DOHH2 (cell line): ENCODE measurements at regions not wholly inside any gene's neighbourhood (a gene's known extent, or its start where the extent isn't known, plus 50 kb on each side); places are given as distances from the start of the nearest gene placed in this dataset.

Experiments
- CTCF ChIP-seq: fragments of 200-600 bp; sonication (generic); IDR thresholded peaks from one replicate; pipeline ENCODE4 v1.5.1; 2014; ENCODE audit warnings: antibody characterized with exemption, mild to moderate bottlenecking, low read depth, low read length; ENCODE audit not compliant: poor library complexity, severe bottlenecking
- EZH2phosphoT487 ChIP-seq: fragments of 200-600 bp; sonication (generic); IDR thresholded peaks from 2 replicates; pipeline ENCODE4 v1.6.1; 2017; ENCODE audit warnings: borderline replicate concordance, mild to moderate bottlenecking, antibody characterized with exemption, low read length, moderate library complexity, mixed read lengths

DNA sequence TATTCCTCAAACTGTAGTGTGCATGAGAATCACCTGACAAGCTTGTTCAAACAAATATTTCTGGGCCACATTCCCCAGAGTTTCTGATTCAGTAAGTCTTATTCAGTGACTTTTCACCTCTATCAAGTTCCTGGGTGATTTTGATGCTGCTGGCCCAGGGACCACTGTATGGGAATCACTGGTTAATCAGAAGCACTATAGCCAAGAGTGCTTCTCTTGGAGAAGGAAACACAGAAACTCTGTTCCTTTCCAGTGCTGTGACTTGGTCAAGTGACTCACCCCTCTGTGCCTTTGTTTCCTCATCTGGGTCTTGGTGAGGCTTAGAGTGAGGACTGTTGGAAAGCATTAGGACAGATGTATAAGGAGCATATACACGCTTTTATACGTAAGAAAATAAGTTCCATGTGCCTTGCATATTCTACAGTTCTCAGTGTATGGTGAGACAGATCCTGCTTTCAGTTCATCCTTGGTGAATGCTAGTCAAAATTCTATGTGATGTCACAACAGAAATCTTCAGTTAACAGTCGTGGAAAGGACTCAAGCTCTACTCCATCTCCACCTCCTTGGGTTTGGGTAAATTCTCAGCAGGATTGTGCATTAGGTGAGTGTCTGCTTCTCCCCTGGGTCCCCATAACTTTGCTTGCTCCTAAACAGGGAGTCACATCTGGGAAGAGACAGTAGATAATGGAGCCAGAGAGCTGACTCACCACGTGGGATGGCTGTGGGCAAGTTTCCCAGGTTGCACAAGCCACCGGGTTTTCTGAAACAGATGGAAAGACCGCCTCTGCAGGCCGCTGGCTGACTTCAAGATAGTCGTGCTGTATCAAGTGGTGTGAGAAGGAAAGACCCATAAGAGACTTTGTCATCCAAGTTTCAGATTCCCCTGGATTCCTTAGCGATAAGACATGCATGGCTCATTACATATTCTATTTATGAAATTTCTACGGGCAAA lies 117.0 kb downstream of the NXNL2 start:
- TF ChIP-seq CTCF (no peak), EZH2phosphoT487 (no peak)
